Natural killer cell (primary cell): ENCODE measurements at regions not wholly inside any gene's neighbourhood (a gene's known extent, or its start where the extent isn't known, plus 50 kb on each side); places are given as distances from the start of the nearest gene placed in this dataset.
"Not testable (repeated sequence)": the region's sequence is repeated elsewhere in the genome, so short reads cannot be mapped to it uniquely, and the experiment has no call there.

Experiments
- ATAC-seq, 3 donors: fragments of 150-1000 bp in 2 of 3; fragments of 200-7000 bp in 1 of 3; cut with Tn5 transposase; 1 replicate in 1 of 3; 2 replicates in 2 of 3; pipeline ENCODE4 v1.10.0; 2021; ENCODE audit warnings: mild to moderate bottlenecking in 2 of 3, moderate library complexity in 2 of 3
- DNase-seq, 2 donors: peaks; one replicate each; pipeline versions ENCODE4 v3.0.0 to v3.0.0-alpha.2; 2013 to 2021; ENCODE audit warnings: mixed read lengths in 1 of 2
- H3K27ac ChIP-seq: one replicate; pipeline ENCODE4 v1.5.1; 2013; ENCODE audit warnings: mild to moderate bottlenecking, low read length
- H3K27me3 ChIP-seq: one replicate; pipeline ENCODE4 v1.6.1; 2013; ENCODE audit warnings: low read length; ENCODE audit not compliant: control insufficient read depth, insufficient read depth
- H3K36me3 ChIP-seq: one replicate; pipeline ENCODE4 v1.6.1; 2013; ENCODE audit warnings: low read length; ENCODE audit not compliant: control insufficient read depth, insufficient read depth
- H3K4me1 ChIP-seq: one replicate; pipeline ENCODE4 v1.6.1; 2013; ENCODE audit warnings: low read length; ENCODE audit not compliant: control insufficient read depth, insufficient read depth
- H3K4me3 ChIP-seq: one replicate; pipeline ENCODE4 v1.5.1; 2013; ENCODE audit warnings: low read length
- H3K9me3 ChIP-seq: one replicate; pipeline ENCODE4 v1.6.1; 2013; ENCODE audit warnings: low read length; ENCODE audit not compliant: control insufficient read depth, insufficient read depth
- H3K27ac Mint-ChIP-seq, 2 donors: one replicate each; pipeline ENCODE4 v1.8.0; 2022; ENCODE audit warnings: mild to moderate bottlenecking in 2 of 2, mixed read lengths in 2 of 2, moderate library complexity in 1 of 2
- H3K27me3 Mint-ChIP-seq, 2 donors: one replicate each; pipeline ENCODE4 v1.8.0; 2022; ENCODE audit warnings: low read depth in 2 of 2, mixed read lengths in 2 of 2
- H3K36me3 Mint-ChIP-seq: one replicate; pipeline ENCODE4 v1.8.0; 2022; ENCODE audit warnings: mixed read lengths
- H3K4me1 Mint-ChIP-seq, 2 donors: one replicate each; pipeline ENCODE4 v1.8.0; 2022; ENCODE audit warnings: mixed read lengths in 2 of 2
- H3K4me3 Mint-ChIP-seq: one replicate; pipeline ENCODE4 v1.8.0; 2022; ENCODE audit warnings: mild to moderate bottlenecking, moderate library complexity, mixed read lengths
- H3K9me3 Mint-ChIP-seq, 2 donors: one replicate each; pipeline ENCODE4 v1.8.0; 2022; ENCODE audit warnings: mixed read lengths in 2 of 2
- WGBS: methylation state at CpG from one replicate; pipeline ENCODE4 v1.1.7; 2013; ENCODE audit warnings: missing lambda C conversion rate; ENCODE audit not compliant: insufficient coverage; 5-methylcytosine and 5-hydroxymethylcytosine counted together
- intact Hi-C: fragments of 100-400 bp; cut with micrococcal nuclease; formaldehyde crosslinking; loops from one replicate; pipeline ENCODE4 v1.14.2; 2022
- TF ChIP-seq, protein P1 (sequence below): fragments of 200-600 bp; IDR thresholded peaks from one replicate; pipeline ENCODE4 v1.8.0; 2022; ENCODE audit warnings: antibody characterized with exemption

DNA sequence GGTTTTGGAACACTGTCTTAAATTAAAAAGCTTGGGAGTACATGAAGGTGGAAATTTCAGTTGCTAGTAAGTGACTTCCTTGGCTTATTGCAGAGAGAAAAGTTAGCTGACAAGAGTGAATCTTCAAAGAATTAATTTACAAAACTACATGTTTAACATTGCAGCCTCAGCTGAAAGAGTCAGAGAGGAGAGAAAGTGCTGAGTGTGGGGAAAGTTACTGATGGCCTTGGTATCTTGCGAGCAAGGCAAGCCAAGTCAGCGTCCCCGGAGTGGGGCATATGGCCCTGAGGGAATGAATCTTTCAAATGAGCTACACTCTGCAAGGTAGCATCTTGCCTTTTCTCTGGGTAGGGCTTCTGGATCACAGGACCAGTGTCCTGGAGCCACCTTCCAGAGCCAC lies 131.3 kb downstream of the LPIN1 start:
- Histone ChIP-seq H3K36me3 (no peaks in the 10 kb centered on the region), H3K9me3 (no peaks in the 10 kb centered on the region), H3K27ac (no peak overlapping the region), H3K27me3 (no peaks in the 10 kb centered on the region), H3K4me1 (no peaks in the 10 kb centered on the region), H3K4me3 (no peak overlapping the region)
- Mint-ChIP-seq H3K27me3 (peaks cover 35 to 55% of the 10 kb centered on the region in 2 donors), H3K4me3 (no peak overlapping the region), H3K4me1 (peaks cover 4 to 8% of the 10 kb centered on the region in 2 donors), H3K9me3 (no peaks in the 10 kb centered on the region), H3K36me3 (no peaks in the 10 kb centered on the region), H3K27ac (no peak overlapping the region)
- 95% methylated on average over 3 of the region's 3 CpGs for WGBS
- ATAC-seq (no peak), DNase-seq (no peak)
- TF ChIP-seq, protein P1, sequence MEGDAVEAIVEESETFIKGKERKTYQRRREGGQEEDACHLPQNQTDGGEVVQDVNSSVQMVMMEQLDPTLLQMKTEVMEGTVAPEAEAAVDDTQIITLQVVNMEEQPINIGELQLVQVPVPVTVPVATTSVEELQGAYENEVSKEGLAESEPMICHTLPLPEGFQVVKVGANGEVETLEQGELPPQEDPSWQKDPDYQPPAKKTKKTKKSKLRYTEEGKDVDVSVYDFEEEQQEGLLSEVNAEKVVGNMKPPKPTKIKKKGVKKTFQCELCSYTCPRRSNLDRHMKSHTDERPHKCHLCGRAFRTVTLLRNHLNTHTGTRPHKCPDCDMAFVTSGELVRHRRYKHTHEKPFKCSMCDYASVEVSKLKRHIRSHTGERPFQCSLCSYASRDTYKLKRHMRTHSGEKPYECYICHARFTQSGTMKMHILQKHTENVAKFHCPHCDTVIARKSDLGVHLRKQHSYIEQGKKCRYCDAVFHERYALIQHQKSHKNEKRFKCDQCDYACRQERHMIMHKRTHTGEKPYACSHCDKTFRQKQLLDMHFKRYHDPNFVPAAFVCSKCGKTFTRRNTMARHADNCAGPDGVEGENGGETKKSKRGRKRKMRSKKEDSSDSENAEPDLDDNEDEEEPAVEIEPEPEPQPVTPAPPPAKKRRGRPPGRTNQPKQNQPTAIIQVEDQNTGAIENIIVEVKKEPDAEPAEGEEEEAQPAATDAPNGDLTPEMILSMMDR, result no peak
- intact Hi-C loops, result no loop called here

DNA sequence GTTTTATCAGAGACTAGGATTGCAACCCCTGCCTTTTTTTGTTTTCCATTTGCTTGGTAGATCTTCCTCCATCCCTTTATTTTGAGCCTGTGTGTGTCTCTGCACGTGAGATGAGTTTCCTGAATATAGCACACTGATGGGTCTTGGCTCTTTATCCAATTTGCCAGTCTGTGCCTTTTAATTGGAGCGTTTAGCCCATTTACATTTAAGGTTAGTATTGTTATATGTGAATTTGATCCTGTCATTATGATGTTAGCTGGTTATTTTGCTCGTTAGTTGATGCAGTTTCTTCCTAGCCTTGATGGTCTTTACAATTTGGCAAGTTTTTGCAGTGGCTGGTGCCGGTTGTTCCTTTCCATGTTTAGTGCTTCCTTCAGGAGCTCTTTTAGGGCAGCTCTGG lies 138.8 kb downstream of the LPIN1 start:
- H3K27ac ChIP-seq, H3K27ac Mint-ChIP-seq, ATAC-seq, DNase-seq, intact Hi-C loops, H3K36me3 ChIP-seq, H3K4me1 Mint-ChIP-seq, H3K27me3 Mint-ChIP-seq, H3K9me3 ChIP-seq, H3K4me1 ChIP-seq, H3K4me3 ChIP-seq, H3K27me3 ChIP-seq, H3K4me3 Mint-ChIP-seq, H3K36me3 Mint-ChIP-seq, H3K9me3 Mint-ChIP-seq: not testable (repeated sequence)
- WGBS, result 94% methylated on average over 3 of the region's 4 CpGs

DNA sequence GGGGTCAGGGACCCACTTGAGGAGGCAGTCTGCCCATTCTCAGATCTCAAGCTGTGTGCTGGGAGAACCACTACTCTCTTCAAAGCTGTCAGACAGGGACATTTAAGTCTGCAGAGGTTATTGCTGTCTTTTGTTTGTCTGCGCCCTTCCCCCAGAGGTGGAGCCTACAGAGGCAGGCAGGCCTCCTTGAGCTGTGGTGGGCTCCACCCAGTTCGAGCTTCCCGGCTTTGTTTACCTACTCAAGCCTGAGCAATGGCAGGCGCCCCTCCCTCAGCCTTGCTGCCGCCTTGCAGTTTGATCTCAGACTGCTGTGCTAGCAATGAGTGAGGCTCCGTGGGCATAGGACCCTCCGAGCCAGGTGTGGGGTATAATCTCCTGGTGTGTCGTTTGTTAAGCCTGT lies 140.5 kb downstream of the LPIN1 start:
- Mint-ChIP-seq H3K4me1 (peaks cover 13 to 14% of the 10 kb centered on the region in 2 donors), H3K27me3 (peaks cover 0 to 13% of the 10 kb centered on the region in 2 donors), H3K9me3 (peaks cover 2 to 10% of the 10 kb centered on the region in 2 donors)
- H3K4me3 Mint-ChIP-seq, intact Hi-C loops, H3K27me3 ChIP-seq, H3K9me3 ChIP-seq, H3K27ac ChIP-seq, H3K36me3 ChIP-seq, ATAC-seq, H3K4me3 ChIP-seq, H3K27ac Mint-ChIP-seq, H3K36me3 Mint-ChIP-seq, H3K4me1 ChIP-seq: not testable (repeated sequence)
- peak in 1 of 2 donors; percentile 51 for DNase-seq
- 96% methylated on average over 8 of the region's 8 CpGs for whole genome bisulfite sequencing

DNA sequence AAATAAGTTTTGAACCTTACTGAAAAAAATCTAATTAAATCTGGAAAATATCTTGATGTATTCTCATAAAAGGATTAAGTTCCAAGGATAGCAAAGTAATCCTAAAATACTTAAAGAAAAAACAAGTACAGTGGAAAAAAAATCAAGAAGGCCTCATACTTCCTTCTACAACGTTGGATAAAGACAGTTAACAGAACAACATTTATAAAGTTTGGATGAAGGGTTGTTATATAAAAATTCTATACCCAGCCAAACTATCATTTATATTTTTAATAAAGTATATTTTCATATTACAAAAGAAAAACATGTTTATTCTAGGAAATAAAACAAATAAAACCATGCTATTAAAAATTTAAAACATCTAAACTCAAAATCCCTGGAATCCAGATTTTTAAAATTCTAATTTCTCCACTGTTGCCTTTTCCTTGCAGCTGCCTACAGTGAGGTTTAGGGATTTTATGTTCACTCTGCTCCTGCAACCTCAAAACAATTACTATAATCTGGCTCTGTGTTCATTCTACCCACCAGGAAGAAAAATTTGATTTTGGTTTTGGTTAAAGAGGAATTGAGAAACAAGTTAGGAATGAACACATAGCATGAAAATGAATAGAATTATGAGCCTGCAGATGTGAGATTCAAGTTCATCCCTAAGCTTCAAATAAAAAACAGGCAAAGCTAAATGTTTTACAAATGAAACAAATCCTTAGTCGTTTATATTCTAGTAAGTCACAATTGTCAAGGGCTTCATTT lies 142.8 kb downstream of the LPIN1 start:
- Mint-ChIP-seq H3K27ac (no peak overlapping the region), H3K9me3 (peaks cover 2 to 10% of the 10 kb centered on the region in 2 donors)

More for the DNA sequence above, 142.8 kb downstream of the LPIN1 start:
- H3K9me3 ChIP-seq, result peaks cover 4% of the 10 kb centered on the region
- TF ChIP-seq, protein P1, result no peak
- Mint-ChIP-seq H3K4me1 (peaks cover 20% of the 10 kb centered on the region in 2 donors), H3K36me3 (peaks cover 6% of the 10 kb centered on the region), H3K27me3 (peaks cover 8 to 16% of the 10 kb centered on the region in 2 donors), H3K4me3 (no peak overlapping the region)
- no peaks in the 10 kb centered on the region for H3K27me3 ChIP-seq
- DNase-seq (no peak), ATAC-seq (no peak)
- 86% methylated on average over 1 of the region's 2 CpGs for WGBS
- peaks cover 3% of the 10 kb centered on the region for H3K4me1 ChIP-seq
- H3K27ac ChIP-seq, result no peak overlapping the region
- H3K4me3 ChIP-seq, result no peak overlapping the region
- H3K36me3 ChIP-seq, result no peaks in the 10 kb centered on the region
- intact Hi-C loops, result no loop called here
